ENCODE measurements at regions not wholly inside any gene's neighbourhood (a gene's known extent, or its start where the extent isn't known, plus 50 kb on each side); places are given as distances from the start of the nearest gene placed in this dataset.

DNA sequence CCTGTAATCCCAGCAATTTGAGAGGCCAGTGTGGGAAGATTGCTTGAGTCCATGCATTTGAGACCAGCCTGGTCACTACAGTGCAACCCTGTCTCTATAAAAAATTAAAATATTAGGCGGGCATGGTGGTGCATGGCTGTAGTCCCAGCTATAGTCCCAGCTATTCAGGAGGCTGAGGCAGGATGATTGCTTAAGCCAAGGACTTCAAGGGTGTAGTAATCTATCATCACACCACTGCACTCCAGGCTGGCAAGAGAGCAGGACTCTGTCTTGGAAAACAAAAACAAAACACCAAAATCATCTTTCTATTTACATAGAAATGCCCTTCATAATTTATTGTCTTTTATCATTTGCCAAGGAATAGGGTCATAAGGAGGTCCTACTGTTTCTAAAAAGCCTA, 1274.1 kb upstream of the NCAM2 start:
- Histone ChIP-seq H3K36me3 (ENCODE audit: control insufficient read depth, insufficient read depth, low read length) (no peaks in the 10 kb centered on the region), H3K4me3 (ENCODE audit: low read depth, low read length) (no peak overlapping the region), H3K27me3 (ENCODE audit: control insufficient read depth, insufficient read depth, low read length) (no peaks in the 10 kb centered on the region), H3K4me1 (ENCODE audit: control insufficient read depth, insufficient read depth, low read length) (no peaks in the 10 kb centered on the region), H3K9me3 (ENCODE audit: control insufficient read depth, insufficient read depth, low read length) (no peaks in the 10 kb centered on the region), H3K27ac (ENCODE audit: low read depth, low read length) (no peak overlapping the region)
- no peak for DNase-seq (ENCODE audit: low read depth in 4 of 6, low spot score in 6 of 6)
- no CpG with 5 or more reads among the region's 1 CpG for WGBS (ENCODE audit: insufficient coverage)

- no peaks in the 10 kb centered on the region for H3K4me1 ChIP-seq (ENCODE audit: control insufficient read depth, insufficient read depth, low read length)
- H3K4me3 ChIP-seq (ENCODE audit: low read depth, low read length): no peak overlapping the region
- no CpG with 5 or more reads among the region's 2 CpGs for WGBS (ENCODE audit: insufficient coverage)
- no peak overlapping the region for H3K27ac ChIP-seq (ENCODE audit: low read depth, low read length)
- no peaks in the 10 kb centered on the region for H3K9me3 ChIP-seq (ENCODE audit: control insufficient read depth, insufficient read depth, low read length)
- no peaks in the 10 kb centered on the region for H3K36me3 ChIP-seq (ENCODE audit: control insufficient read depth, insufficient read depth, low read length)
- H3K27me3 ChIP-seq (ENCODE audit: control insufficient read depth, insufficient read depth, low read length): no peaks in the 10 kb centered on the region
- DNase-seq (ENCODE audit: low read depth in 4 of 6, low spot score in 6 of 6): peak in 1 of 6 donors; percentile 36
These were observed 1267.0 kb upstream of the NCAM2 start for GRCh38 chr21:19731251-19731650.

DNA sequence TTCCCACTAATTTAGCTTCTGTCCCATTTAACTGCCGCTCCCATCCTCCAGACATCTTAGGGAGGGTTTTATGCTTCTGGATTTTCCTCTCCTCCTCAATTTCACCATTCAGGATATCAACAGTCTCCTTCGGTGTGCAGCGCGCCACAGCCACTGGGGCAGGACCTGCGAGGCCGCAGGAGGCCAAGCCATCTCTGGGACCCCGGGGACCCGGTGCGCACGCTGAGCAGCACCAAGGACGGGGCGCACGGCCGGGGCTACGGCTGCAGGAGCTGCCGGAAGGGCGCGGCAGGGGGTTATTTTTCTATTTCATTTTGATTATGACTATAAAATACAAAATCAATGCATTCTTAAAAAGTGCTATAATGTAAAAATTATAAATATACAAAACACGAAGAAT, 1238.4 kb upstream of the NCAM2 start:
- H3K36me3 ChIP-seq (ENCODE audit: control insufficient read depth, insufficient read depth, low read length): no peaks in the 10 kb centered on the region
- WGBS (ENCODE audit: insufficient coverage): 96% methylated on average over 6 of the region's 19 CpGs
- H3K27me3 ChIP-seq (ENCODE audit: control insufficient read depth, insufficient read depth, low read length): no peaks in the 10 kb centered on the region
- DNase-seq (ENCODE audit: low read depth in 4 of 6, low spot score in 6 of 6): no peak
- H3K27ac ChIP-seq (ENCODE audit: low read depth, low read length): no peak overlapping the region
- no peaks in the 10 kb centered on the region for H3K9me3 ChIP-seq (ENCODE audit: control insufficient read depth, insufficient read depth, low read length)
- H3K4me3 ChIP-seq (ENCODE audit: low read depth, low read length): no peak overlapping the region
- no peaks in the 10 kb centered on the region for H3K4me1 ChIP-seq (ENCODE audit: control insufficient read depth, insufficient read depth, low read length)

DNA sequence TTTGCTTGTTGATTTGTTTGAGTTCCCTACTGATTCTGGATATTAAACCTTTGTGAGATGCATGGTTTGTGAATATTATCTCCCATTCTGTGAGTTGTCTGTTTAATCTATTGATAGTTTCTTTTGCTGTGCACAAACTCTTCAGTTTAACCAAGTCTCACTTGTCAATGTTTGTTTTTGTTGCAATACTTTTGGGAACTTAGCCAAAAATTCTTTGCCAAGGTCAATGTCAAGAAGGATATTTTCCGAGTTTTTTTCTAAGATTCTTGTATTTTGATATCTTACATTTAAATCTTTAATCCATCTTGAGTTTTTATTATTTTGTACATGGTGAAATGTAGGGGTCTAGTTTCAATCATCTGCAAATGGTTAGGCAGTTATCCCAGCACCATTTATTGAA, 1230.7 kb upstream of the NCAM2 start:
- Histone ChIP-seq H3K27ac (ENCODE audit: low read depth, low read length) (no peak overlapping the region), H3K4me1 (ENCODE audit: control insufficient read depth, insufficient read depth, low read length) (no peaks in the 10 kb centered on the region), H3K27me3 (ENCODE audit: control insufficient read depth, insufficient read depth, low read length) (no peaks in the 10 kb centered on the region), H3K4me3 (ENCODE audit: low read depth, low read length) (no peak overlapping the region), H3K36me3 (ENCODE audit: control insufficient read depth, insufficient read depth, low read length) (no peaks in the 10 kb centered on the region), H3K9me3 (ENCODE audit: control insufficient read depth, insufficient read depth, low read length) (no peaks in the 10 kb centered on the region)
- no CpG with 5 or more reads among the region's 1 CpG for whole genome bisulfite sequencing (ENCODE audit: insufficient coverage)
- DNase-seq (ENCODE audit: low read depth in 4 of 6, low spot score in 6 of 6): no peak

DNA sequence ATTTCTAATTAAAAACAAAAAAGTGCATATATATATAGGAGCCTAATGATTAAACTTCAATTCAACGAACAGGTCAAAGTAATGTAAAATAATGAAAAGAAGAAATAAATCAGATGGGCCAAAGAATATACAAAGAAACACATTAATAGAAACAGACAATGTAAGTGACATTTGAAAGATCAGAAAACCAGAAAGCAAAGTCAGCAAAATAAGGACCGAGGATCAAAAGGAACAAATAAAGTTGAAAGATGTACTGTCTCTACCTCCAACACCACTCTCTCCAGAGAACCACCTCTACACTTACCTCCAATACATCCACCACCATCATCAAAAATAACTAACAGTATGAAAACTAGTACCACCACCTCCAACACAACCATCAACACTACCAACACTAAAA, 1226.3 kb upstream of the NCAM2 start:
- H3K4me1 ChIP-seq (ENCODE audit: control insufficient read depth, insufficient read depth, low read length): no peaks in the 10 kb centered on the region
- H3K36me3 ChIP-seq (ENCODE audit: control insufficient read depth, insufficient read depth, low read length): no peaks in the 10 kb centered on the region
- no peaks in the 10 kb centered on the region for H3K9me3 ChIP-seq (ENCODE audit: control insufficient read depth, insufficient read depth, low read length)
- WGBS (ENCODE audit: insufficient coverage): 100% methylated on average over 1 of the region's 2 CpGs
- H3K4me3 ChIP-seq (ENCODE audit: low read depth, low read length): no peak overlapping the region
- H3K27me3 ChIP-seq (ENCODE audit: control insufficient read depth, insufficient read depth, low read length): no peaks in the 10 kb centered on the region
- DNase-seq (ENCODE audit: low read depth in 4 of 6, low spot score in 6 of 6): no peak
- H3K27ac ChIP-seq (ENCODE audit: low read depth, low read length): no peak overlapping the region

DNA sequence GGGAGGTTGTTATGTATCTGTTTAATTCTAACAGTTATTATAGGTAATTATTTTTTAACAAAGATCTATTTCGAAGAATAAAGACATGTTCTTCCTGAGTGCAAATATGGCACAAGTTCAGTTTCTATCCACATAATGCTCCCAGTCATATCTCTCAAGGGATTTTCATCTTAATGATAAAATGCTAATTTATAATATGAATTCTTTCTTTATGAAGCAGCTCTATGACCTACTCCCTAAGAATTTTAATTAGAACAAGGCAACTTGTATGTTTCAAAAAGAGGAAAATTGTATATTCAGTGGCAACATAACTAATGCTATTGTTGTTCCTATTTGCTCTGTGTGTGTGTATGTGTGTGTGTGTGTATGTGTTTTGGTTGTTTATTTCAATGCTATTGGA, 1222.1 kb upstream of the NCAM2 start:
- Histone ChIP-seq H3K4me3 (ENCODE audit: low read depth, low read length) (no peak overlapping the region), H3K9me3 (ENCODE audit: control insufficient read depth, insufficient read depth, low read length) (no peaks in the 10 kb centered on the region), H3K4me1 (ENCODE audit: control insufficient read depth, insufficient read depth, low read length) (no peaks in the 10 kb centered on the region), H3K36me3 (ENCODE audit: control insufficient read depth, insufficient read depth, low read length) (no peaks in the 10 kb centered on the region), H3K27ac (ENCODE audit: low read depth, low read length) (no peak overlapping the region), H3K27me3 (ENCODE audit: control insufficient read depth, insufficient read depth, low read length) (no peaks in the 10 kb centered on the region)
- DNase-seq (ENCODE audit: low read depth in 4 of 6, low spot score in 6 of 6): peak in 2 of 6 donors; percentile 2 to 30
- WGBS (ENCODE audit: insufficient coverage): no CpG with 5 or more reads among the region's 1 CpG

DNA sequence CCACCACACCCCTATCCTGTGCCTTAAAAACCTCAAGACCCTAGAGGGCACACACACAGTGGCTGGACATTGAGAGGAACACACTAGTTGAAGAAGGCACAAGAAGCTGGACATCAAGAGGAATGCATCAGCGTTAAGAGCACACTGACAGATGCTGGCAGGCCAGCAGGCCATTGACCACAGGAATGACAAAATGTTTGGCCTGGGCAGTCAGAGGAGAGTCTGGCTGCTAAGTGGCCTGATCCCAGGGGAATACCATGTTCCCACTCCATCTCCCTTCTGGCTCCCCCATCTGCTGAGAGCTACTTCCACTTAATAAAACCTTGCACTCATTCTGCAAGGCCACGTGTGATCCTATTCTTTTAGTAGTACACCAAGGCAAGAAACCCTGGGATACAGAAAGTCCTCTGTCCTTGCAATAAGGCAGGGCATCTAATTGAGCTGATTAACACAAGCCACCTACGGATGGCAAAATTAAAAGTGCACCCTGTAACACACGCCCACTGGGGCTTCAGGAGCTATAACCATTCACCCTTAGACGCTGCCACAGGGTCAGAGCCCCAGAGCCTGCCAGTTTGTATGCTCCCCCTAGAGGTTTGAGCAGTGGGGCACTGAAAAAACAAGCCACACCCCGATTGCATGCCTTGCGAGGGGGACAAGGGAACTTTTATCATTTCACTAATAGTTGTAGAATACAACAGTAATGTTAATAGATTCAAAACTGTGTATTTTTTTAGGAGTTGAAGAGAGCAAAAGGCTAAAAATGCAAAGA, 1216.1 kb upstream of the NCAM2 start:
- H3K4me3 ChIP-seq (ENCODE audit: low read depth, low read length): no peak overlapping the region
- no peaks in the 10 kb centered on the region for H3K36me3 ChIP-seq (ENCODE audit: control insufficient read depth, insufficient read depth, low read length)
- no peak overlapping the region for H3K27ac ChIP-seq (ENCODE audit: low read depth, low read length)
- H3K4me1 ChIP-seq (ENCODE audit: control insufficient read depth, insufficient read depth, low read length): no peaks in the 10 kb centered on the region
- no peak for DNase-seq (ENCODE audit: low read depth in 4 of 6, low spot score in 6 of 6)
- WGBS (ENCODE audit: insufficient coverage): 88% methylated on average over 4 of the region's 7 CpGs
- H3K27me3 ChIP-seq (ENCODE audit: control insufficient read depth, insufficient read depth, low read length): no peaks in the 10 kb centered on the region
- no peaks in the 10 kb centered on the region for H3K9me3 ChIP-seq (ENCODE audit: control insufficient read depth, insufficient read depth, low read length)

DNA sequence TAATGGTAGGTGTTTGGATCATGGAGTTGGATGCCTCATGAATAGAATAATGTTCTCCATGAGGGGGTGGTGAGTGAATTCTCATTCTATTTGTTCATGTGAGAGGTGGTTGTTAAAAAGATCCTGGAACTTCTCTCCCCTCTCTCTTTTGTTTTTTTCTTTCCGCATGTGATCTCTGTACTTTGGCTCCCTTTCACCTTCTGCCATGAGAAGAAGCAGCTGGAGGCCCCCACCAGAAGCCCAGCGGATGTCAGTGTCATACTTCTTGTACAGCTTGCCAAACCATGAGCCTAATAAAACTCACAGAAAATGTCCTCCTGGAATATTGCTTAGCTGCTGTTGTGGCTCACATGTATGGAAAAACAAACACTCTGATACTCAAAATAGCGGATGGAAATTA, 1212.3 kb upstream of the NCAM2 start:
- DNase-seq (ENCODE audit: low read depth in 4 of 6, low spot score in 6 of 6): no peak
- H3K9me3 ChIP-seq (ENCODE audit: control insufficient read depth, insufficient read depth, low read length): no peaks in the 10 kb centered on the region
- H3K4me1 ChIP-seq (ENCODE audit: control insufficient read depth, insufficient read depth, low read length): no peaks in the 10 kb centered on the region
- H3K36me3 ChIP-seq (ENCODE audit: control insufficient read depth, insufficient read depth, low read length): no peaks in the 10 kb centered on the region
- H3K27ac ChIP-seq (ENCODE audit: low read depth, low read length): no peak overlapping the region
- no CpG with 5 or more reads among the region's 3 CpGs for WGBS (ENCODE audit: insufficient coverage)
- no peaks in the 10 kb centered on the region for H3K27me3 ChIP-seq (ENCODE audit: control insufficient read depth, insufficient read depth, low read length)
- H3K4me3 ChIP-seq (ENCODE audit: low read depth, low read length): no peak overlapping the region

DNA sequence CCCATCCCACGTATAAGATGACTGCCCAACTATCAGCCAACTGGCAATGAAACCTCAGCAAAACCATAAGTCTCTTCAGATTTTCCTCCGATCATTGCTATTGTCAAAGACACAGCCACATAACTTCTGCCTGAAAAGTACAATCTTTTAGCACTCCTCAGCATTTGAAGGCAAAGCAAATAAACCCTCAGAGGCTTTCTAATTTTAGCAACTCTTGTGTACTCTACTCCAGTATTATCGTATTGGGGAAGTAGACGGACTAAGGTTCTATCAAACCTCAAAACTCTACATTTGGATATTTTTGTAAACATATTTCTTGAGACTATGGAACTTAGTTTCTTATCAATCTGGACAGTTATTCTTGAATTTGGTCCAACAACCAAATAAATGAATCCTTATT, 1206.2 kb upstream of the NCAM2 start:
- Histone ChIP-seq H3K4me1 (ENCODE audit: control insufficient read depth, insufficient read depth, low read length) (no peaks in the 10 kb centered on the region), H3K27ac (ENCODE audit: low read depth, low read length) (no peak overlapping the region), H3K27me3 (ENCODE audit: control insufficient read depth, insufficient read depth, low read length) (no peaks in the 10 kb centered on the region), H3K4me3 (ENCODE audit: low read depth, low read length) (no peak overlapping the region), H3K9me3 (ENCODE audit: control insufficient read depth, insufficient read depth, low read length) (no peaks in the 10 kb centered on the region), H3K36me3 (ENCODE audit: control insufficient read depth, insufficient read depth, low read length) (no peaks in the 10 kb centered on the region)
- no peak for DNase-seq (ENCODE audit: low read depth in 4 of 6, low spot score in 6 of 6)
- 71% methylated on average over 2 of the region's 4 CpGs for WGBS (ENCODE audit: insufficient coverage)

DNA sequence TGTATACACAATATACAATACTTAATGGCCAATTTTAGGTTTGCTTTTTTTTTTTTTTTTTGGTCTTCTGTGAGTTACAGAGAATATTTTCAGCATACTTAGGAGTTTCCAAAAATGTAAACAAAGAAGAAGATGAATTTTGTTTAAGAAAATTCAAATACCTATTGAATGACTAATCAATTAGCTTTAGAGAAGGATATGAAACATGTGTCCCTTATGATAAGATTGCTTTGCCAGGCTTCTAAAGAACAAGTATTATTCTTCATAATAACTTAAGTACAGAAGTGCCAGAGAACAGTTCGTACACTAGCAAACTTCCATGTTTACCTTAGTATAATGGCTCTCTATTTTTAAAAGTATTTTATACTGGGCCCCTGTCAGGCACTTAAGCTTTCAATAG, 1191.0 kb upstream of the NCAM2 start:
- WGBS (ENCODE audit: insufficient coverage): no CpG with 5 or more reads among the region's 1 CpG
- no peak overlapping the region for H3K4me3 ChIP-seq (ENCODE audit: low read depth, low read length)
- no peaks in the 10 kb centered on the region for H3K9me3 ChIP-seq (ENCODE audit: control insufficient read depth, insufficient read depth, low read length)
- H3K27me3 ChIP-seq (ENCODE audit: control insufficient read depth, insufficient read depth, low read length): no peaks in the 10 kb centered on the region
- no peak overlapping the region for H3K27ac ChIP-seq (ENCODE audit: low read depth, low read length)
- no peaks in the 10 kb centered on the region for H3K36me3 ChIP-seq (ENCODE audit: control insufficient read depth, insufficient read depth, low read length)
- no peak for DNase-seq (ENCODE audit: low read depth in 4 of 6, low spot score in 6 of 6)
- H3K4me1 ChIP-seq (ENCODE audit: control insufficient read depth, insufficient read depth, low read length): no peaks in the 10 kb centered on the region

Measured in spinal cord (tissue), 9 donors.